ENCODE measurements at regions not wholly inside any gene's neighbourhood (a gene's known extent, or its start where the extent isn't known, plus 50 kb on each side); places are given as distances from the start of the nearest gene placed in this dataset.

DNA sequence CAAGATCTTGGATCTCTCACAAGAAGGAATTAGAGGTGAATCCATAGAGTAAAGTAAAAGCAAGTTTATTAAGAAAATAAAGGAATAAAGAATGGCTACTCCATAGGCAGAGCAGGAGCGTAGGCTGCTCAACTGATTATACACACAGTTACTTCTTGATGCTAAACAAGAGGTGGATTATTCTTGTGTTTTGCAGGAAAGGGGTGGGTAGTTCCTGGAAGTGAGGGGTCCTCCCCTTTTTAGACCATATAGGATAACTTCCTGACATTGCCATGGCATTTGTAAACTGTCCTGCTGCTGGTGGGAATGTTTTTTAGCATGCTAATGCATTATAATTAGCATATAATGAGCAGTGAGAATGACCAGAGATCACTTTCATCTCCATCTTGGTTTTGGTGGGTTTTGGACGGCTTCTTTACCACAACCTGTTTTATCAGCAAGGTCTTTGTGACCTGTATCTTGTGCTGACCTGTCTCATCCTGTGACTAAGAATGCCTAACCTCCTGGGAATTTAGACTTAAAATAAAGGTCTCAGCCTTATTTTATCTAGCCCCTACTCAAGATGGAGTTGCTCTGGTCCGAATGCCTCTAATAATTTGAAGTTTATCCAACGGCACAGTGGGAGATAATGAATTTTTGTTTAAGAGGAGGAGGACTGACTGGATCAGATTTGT is 165.7 kb upstream of the DMRT1 start:
- 66 to 85% (median 72%) methylated on average over 4 of the region's 4 CpGs for WGBS, 5 donors
- no peak overlapping the region for H3K27ac ChIP-seq
- H3K4me3 ChIP-seq: no peak overlapping the region
- no peak for TF ChIP-seq CTCF (IDR thresholded peaks at IDR 0.05)
- no peak for TF ChIP-seq EP300 (IDR thresholded peaks at IDR 0.05)
- TF ChIP-seq POLR2AphosphoS5 (IDR thresholded peaks at IDR 0.05): no peak
- TF ChIP-seq POLR2A (IDR thresholded peaks at IDR 0.05): no peak
- no peak for DNase-seq
- no peaks in the 10 kb centered on the region for H3K27me3 ChIP-seq
- peaks cover 0 to 40% (median 14%) of the 10 kb centered on the region in 4 donors for H3K4me1 ChIP-seq
- H3K36me3 ChIP-seq: no peaks in the 10 kb centered on the region
- H3K9me3 ChIP-seq: no peaks in the 10 kb centered on the region
- intact Hi-C loops (cut with DNase I; ENCODE audit: low total_unique reads): no loop called here

GRCh38 chr9:676780-677438 is 164.6 kb upstream of the DMRT1 start:
- intact Hi-C loops (cut with DNase I; ENCODE audit: low total_unique reads): no loop called here
- DNase-seq: no peak
- 41 to 51% (median 45%) methylated on average over 3 of the region's 3 CpGs for WGBS, 5 donors

DNA sequence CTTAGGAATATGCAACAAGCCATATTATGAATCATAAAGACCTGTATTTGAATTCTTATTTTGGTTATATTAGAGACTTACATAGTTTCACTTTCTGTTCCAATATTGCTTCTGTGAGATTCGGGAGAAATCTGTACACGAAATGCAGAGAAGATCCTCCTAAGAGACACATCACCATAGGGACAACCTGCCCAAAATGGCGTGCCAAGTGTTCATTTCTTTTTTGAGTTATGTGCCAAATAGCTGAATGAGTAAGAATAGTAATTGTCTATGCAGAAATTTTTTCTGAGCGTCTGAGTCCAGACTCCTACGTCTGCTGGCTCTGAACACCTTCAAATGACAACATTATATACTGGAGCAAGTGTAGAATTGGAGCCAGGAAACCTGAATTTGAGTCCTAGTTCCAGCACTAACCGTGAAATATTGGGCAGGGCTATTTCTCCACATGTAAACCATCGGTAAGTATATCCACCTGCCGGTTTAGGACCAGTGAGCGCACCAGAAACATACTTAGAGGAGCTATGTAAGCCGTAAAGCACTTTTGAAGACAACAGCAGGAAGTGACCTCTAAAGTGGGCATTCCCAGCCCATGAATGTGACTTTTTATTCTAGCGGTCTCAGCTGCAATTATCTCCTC is 163.9 kb upstream of the DMRT1 start:
- peak overlapping the region; percentile 39 to 78 (median 70) for H3K27ac ChIP-seq
- intact Hi-C loops (cut with DNase I; ENCODE audit: low total_unique reads): no loop called here
- H3K36me3 ChIP-seq: no peaks in the 10 kb centered on the region
- TF ChIP-seq POLR2AphosphoS5 (IDR thresholded peaks at IDR 0.05) (peak in 1 of 3 donors; percentile 14), POLR2A (IDR thresholded peaks at IDR 0.05) (no peak)
- H3K9me3 ChIP-seq: no peaks in the 10 kb centered on the region
- peak overlapping the region; percentile 37 to 49 (median 40) for H3K4me3 ChIP-seq
- peaks cover 0 to 43% (median 14%) of the 10 kb centered on the region in 4 donors for H3K4me1 ChIP-seq
- H3K27me3 ChIP-seq: no peaks in the 10 kb centered on the region
- 16 to 35% (median 25%) methylated on average over 11 of the region's 11 CpGs for WGBS, 5 donors
- DNase-seq: no peak

More at GRCh38 chr9:676780-677438, 164.6 kb upstream of the DMRT1 start:
- H3K36me3 ChIP-seq: no peaks in the 10 kb centered on the region
- TF ChIP-seq CTCF (IDR thresholded peaks at IDR 0.05) (no peak), EP300 (IDR thresholded peaks at IDR 0.05) (no peak), POLR2AphosphoS5 (IDR thresholded peaks at IDR 0.05) (peak in 1 of 3 donors; percentile 5), POLR2A (IDR thresholded peaks at IDR 0.05) (no peak)
- H3K9me3 ChIP-seq: no peaks in the 10 kb centered on the region
- peaks cover 0 to 40% (median 14%) of the 10 kb centered on the region in 4 donors for H3K4me1 ChIP-seq
- H3K4me3 ChIP-seq: peak overlapping the region; percentile 37 to 49 (median 40)
- H3K27ac ChIP-seq: peak overlapping the region in 4 of 5 donors; percentile 39 to 78 (median 73)
- H3K27me3 ChIP-seq: no peaks in the 10 kb centered on the region

DNA sequence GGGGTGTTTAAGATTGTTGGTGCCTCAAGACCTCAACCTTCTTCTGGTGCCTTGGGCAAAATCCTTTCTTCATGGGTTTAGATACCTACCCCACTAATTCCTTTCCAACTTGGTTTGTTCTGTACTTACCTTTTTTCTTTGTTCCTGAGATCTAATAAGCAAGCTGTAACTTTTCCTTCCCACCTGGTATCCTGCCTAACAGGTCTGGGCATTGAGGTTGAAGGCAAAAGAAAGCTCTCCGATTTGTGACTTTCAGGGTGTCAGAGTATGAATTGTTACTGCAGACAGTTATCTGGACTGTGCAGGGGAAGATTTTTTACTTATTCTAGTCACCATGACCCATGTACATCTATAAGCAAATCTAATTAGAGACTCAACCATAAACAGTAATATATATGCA is 162.6 kb upstream of the DMRT1 start:
- WGBS, 5 donors: 87 to 97% (median 93%) methylated on average over 1 of the region's 1 CpG
- H3K27ac ChIP-seq: peak overlapping the region in 1 of 5 donors; percentile 78
- intact Hi-C loops (cut with DNase I; ENCODE audit: low total_unique reads): no loop called here
- no peaks in the 10 kb centered on the region for H3K9me3 ChIP-seq
- H3K36me3 ChIP-seq: no peaks in the 10 kb centered on the region
- no peaks in the 10 kb centered on the region for H3K27me3 ChIP-seq
- peaks cover 0 to 50% (median 18%) of the 10 kb centered on the region in 4 donors for H3K4me1 ChIP-seq
- no peak overlapping the region for H3K4me3 ChIP-seq
- no peak for DNase-seq
- no peak for TF ChIP-seq CTCF (IDR thresholded peaks at IDR 0.05)
- no peak for TF ChIP-seq EP300 (IDR thresholded peaks at IDR 0.05)
- no peak for TF ChIP-seq POLR2AphosphoS5 (IDR thresholded peaks at IDR 0.05)
- TF ChIP-seq POLR2A (IDR thresholded peaks at IDR 0.05): no peak
